AG04450 (cell line): ENCODE measurements at regions not wholly inside any gene's neighbourhood (a gene's known extent, or its start where the extent isn't known, plus 50 kb on each side); places are given as distances from the start of the nearest gene placed in this dataset.

Experiments used
- CTCF ChIA-PET: fragments of 300-600, 350-600 bp; formaldehyde crosslinking; extraction: SDS; loops from one replicate; lab custom pipeline; 2022; ENCODE audit warnings: antibody characterized with exemption, inconsistent platforms; lab: Charles Lee
- POLR2A ChIA-PET: fragments of 350-600 bp; formaldehyde crosslinking; extraction: SDS; loops from one replicate; lab custom pipeline; 2021; ENCODE audit warnings: antibody characterized with exemption, inconsistent platforms; lab: Yijun Ruan, JAX
- DNase-seq: peaks from one replicate; pipeline ENCODE4 v3.0.0-alpha.2; 2011; ENCODE audit warnings: low read depth, low spot score
- H3K27ac ChIP-seq: one replicate; pipeline ENCODE4 v1.5.1; 2012; ENCODE audit warnings: low read depth, low read length, control low read depth
- H3K27me3 ChIP-seq: one replicate; pipeline ENCODE4 v1.6.0; 2012; ENCODE audit warnings: low read length; ENCODE audit not compliant: control insufficient read depth, insufficient read depth
- H3K4me3 ChIP-seq: 2 replicates; pipeline ENCODE4 v1.5.1; 2011; ENCODE audit warnings: mild to moderate bottlenecking, low read depth, low read length, control low read depth
- H3K9me3 ChIP-seq: 2 replicates; pipeline ENCODE4 v1.5.1; 2012; ENCODE audit warnings: low read length; ENCODE audit not compliant: control insufficient read depth, insufficient read depth
- CTCF ChIP-seq: IDR thresholded peaks from 2 replicates; pipeline ENCODE4 v1.5.1; 2011; ENCODE audit warnings: low read depth, low read length, control low read depth, inconsistent platforms

GRCh38 chr14:65190312-65190711, 88.0 kb upstream of the MAX start:
- no peaks in the 10 kb centered on the region for H3K9me3 ChIP-seq
- no peak for TF ChIP-seq CTCF
- ChIA-PET POLR2A (interaction anchor here (0.7 kb wide), 1 partner anchor 70 kb away, joined by 4 read pairs; no protein-coding TSS in a partner anchor), CTCF (no interaction called here)
- peaks cover 10% of the 10 kb centered on the region for H3K27me3 ChIP-seq
- H3K4me3 ChIP-seq: no peak overlapping the region
- no peak for DNase-seq
- no peak overlapping the region for H3K27ac ChIP-seq

GRCh38 chr14:65191716-65192115, 89.4 kb upstream of the MAX start:
- no peak for DNase-seq
- CTCF ChIA-PET: no interaction called here
- H3K27me3 ChIP-seq: peaks cover 9% of the 10 kb centered on the region
- H3K9me3 ChIP-seq: no peaks in the 10 kb centered on the region
- no peak overlapping the region for H3K27ac ChIP-seq
- no peak overlapping the region for H3K4me3 ChIP-seq
- no peak for TF ChIP-seq CTCF
- POLR2A ChIA-PET: no interaction called here

GRCh38 chr14:65192686-65193085, 90.4 kb upstream of the MAX start:
- POLR2A ChIA-PET: no interaction called here
- Histone ChIP-seq H3K27ac (no peak overlapping the region), H3K27me3 (peaks cover 4% of the 10 kb centered on the region), H3K9me3 (no peaks in the 10 kb centered on the region), H3K4me3 (no peak overlapping the region)
- CTCF ChIA-PET: no interaction called here
- no peak for DNase-seq
- no peak for TF ChIP-seq CTCF

GRCh38 chr14:65193916-65194590, 91.7 kb upstream of the MAX start:
- CTCF ChIA-PET: interaction anchor here (0.6 to 1.8 kb wide), 2 partner anchors 221 to 631 kb away, joined by 3 to 4 read pairs; no protein-coding TSS in a partner anchor
- H3K9me3 ChIP-seq: no peaks in the 10 kb centered on the region
- no peak overlapping the region for H3K4me3 ChIP-seq
- DNase-seq: no peak
- POLR2A ChIA-PET: no interaction called here
- peaks cover 2% of the 10 kb centered on the region for H3K27me3 ChIP-seq
- H3K27ac ChIP-seq: no peak overlapping the region
- no peak for TF ChIP-seq CTCF

GRCh38 chr14:65195042-65195719, 92.9 kb upstream of the MAX start:
- Histone ChIP-seq H3K27me3 (peaks cover 2% of the 10 kb centered on the region), H3K4me3 (no peak overlapping the region), H3K27ac (no peak overlapping the region), H3K9me3 (no peaks in the 10 kb centered on the region)
- CTCF ChIA-PET: interaction anchor here (1.8 kb wide), 1 partner anchor 630 kb away, joined by 4 read pairs; no protein-coding TSS in a partner anchor
- POLR2A ChIA-PET: no interaction called here
- DNase-seq: no peak
- TF ChIP-seq CTCF: no peak
